DMS79 treated with DMSO at 0.1 percent for 48 hours (cell line): ENCODE measurements at regions not wholly inside any gene's neighbourhood (a gene's known extent, or its start where the extent isn't known, plus 50 kb on each side); places are given as distances from the start of the nearest gene placed in this dataset.

ENCODE experiments used
- DNase-seq: peaks from one replicate; lab custom pipeline; 2025; lab: John Stamatoyannopoulos, UW

- DNase-seq = peak; percentile 25
Measured at GRCh38 chr12:27179400-27180214, 64.5 kb upstream of the STK38L start.

DNA sequence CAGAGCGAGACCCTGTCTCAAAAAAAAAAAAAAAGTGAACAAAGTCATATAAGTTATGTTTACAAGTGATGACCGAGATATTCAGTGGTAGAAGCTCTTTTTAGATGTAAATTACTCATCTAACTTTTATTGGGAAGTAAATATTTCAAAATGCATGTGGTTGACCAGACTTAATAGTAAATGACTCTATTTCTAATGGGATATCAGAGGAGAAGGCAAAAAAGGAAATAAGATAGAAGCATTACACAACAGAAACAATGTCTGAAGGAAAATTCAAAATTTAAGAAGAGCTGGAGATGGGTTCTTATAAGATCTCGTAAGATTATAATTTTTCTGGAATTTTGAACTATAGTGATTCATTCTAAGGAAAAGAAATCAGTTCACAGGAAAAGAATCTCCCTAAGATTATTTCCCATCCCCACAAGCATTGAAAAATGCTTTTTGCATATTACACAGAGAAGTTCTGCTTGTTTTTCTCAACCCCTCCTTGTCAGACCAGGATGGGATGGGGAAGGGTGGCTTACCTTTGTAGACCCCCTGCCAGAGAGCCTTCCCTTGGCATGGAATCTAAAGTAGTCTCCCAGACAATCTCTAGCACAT is 63.1 kb upstream of the STK38L start:
- no peak for DNase-seq

DNA sequence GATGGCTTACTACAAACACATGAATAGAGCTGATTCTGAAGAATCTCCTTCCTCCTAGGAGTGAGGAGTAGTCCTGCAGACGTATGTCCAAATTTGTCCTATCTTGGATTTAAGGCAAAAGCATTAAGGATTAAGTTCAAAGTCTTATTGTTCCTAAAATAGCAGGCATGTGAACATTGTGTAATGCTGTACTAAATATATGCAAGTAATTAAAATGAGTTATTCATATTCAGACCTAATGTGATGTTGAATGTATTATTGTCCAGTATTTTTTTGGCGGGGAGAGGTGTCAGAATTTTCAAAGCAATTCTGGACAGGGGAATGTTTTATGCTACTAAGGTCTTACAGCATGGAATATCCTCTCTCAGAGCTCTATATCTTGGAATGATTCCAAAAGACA is 60.7 kb upstream of the STK38L start:
- DNase-seq = no peak

- DNase-seq = no peak
Measured at GRCh38 chr12:27185234-27186021, 58.7 kb upstream of the STK38L start.

DNA sequence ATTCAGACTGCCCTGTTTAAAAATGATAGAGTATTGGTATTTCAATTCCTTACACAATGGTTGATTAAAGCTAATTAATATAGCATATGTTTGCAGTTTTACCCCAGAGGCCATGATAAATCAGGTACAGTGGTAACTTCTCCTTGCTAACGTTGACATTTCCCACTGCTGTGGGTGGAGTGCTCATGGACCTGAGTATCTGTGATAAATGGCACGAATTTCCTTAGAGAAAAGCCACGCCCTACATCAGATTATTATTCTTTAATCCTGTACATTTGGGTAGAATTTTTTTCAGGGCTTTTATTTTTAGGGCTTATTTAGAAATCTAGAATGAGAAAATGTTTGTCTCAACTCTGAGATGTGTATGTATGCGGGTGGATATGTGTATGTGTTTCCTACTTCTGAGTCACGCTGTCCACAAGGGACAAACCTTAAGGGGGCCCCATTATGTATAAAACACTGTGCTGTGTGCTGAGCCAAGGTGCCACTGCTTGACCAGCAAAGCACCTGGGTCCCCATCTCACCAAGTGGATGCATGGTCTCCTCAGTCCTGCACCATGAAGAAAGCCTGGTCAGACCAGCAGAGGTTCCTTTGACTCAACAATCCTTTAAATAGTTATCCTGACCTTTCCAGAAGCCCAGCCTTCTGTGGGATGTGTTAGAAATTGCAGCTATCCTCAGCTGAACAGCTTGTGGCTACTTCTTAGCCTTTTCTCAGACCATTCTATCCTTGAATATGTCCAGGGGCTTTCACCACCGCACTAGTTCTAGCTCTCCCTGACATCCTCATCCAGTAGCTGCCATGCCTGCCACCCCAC is 57.9 kb upstream of the STK38L start:
- no peak for DNase-seq

GRCh38 chr12:27187697-27188096 is 56.4 kb upstream of the STK38L start:
- no peak for DNase-seq

DNA sequence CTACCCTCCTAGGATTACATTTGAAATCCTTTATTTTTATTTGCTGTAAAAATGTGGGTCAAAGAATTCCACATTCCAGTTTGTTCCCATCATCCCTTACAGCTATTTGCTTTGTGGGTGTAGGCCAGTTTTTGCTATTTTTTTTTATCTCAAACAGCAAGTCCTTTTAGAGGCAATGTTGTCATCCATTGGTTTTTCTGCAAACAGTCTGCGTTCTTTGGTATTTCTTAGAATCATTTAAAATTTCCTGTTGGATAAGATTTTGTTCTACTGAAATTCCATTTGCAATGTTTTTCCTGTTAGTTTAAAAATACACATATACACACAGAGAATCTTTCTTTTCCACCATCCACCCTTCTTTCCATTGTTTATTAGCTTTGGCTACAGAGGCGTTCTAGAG is 53.3 kb upstream of the STK38L start:
- no peak for DNase-seq

- no peak for DNase-seq
Measured at GRCh38 chr12:27191531-27191930, 52.6 kb upstream of the STK38L start.

DNA sequence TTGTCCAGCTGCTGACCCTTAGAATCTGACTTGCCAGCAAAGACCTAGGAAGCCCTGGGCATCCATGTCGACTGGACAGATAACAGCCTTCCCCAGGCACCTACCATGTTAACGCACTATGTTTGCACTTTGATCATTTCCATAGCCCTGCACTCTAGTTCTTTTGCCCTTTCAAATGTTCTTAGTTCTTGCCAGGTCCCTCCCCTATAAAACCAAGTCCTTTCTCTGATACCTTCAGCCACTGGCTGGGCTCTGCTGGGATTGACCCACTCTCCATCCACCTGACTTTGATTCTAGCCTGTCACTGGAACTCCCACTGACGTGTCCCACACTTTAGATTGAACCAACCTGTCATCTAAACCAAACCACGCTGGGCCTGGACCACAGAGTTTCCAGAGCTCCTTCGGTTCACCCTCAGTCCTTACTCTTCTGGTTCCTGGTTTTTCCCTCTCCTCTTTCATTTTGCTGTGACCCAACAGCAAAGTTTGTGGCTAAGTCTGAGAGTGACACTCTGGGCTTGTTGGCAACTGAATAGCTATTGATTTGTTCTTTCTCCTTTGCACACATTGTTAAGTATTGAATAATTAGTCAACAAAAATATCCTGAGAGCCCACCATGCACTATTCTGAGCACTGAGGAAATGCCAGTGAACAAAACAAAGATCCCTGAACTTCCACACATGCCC is 51.8 kb upstream of the STK38L start:
- no peak for DNase-seq

- DNase-seq = no peak
Measured at GRCh38 chr12:27193106-27193505, 51.0 kb upstream of the STK38L start.

GRCh38 chr12:27193854-27194544 is 50.1 kb upstream of the STK38L start:
- no peak for DNase-seq
